ENCODE measurements at regions not wholly inside any gene's neighbourhood (a gene's known extent, or its start where the extent isn't known, plus 50 kb on each side); places are given as distances from the start of the nearest gene placed in this dataset.

DNA sequence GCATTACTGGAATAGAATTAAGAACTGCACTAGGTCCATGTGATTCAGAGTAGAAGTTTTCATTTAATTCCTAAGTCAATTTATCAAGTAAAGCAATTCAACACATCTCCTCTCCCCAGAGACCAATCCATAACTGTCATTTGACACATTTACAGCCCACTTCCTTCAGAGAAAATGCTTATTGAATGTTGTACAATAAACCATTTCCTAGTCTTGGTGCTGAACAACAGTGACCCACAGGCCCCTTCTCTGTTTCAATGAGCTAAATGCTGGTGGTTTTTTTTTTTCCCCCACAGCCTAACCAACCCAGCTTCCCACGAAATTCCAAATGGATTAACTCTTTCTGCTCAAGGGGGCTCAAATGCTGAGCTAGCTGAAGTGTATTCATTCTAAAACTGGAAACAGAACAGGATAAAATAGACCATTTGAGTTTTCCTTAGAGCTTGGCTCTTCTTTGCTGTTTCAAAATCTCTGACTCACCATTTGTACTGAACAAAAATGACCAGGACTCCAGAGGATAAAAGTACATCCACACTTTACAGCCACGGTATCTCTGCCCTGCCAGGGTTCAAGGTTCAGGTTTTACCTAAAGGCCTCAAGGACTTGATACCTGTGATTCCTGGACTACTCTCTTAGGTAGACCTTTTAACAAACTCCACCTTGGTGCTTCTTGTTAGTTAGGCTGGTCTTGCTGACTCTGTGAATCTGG, 62.3 kb downstream of the TMEM100 start:
- DNase-seq (ENCODE audit: extremely low read depth, low read depth), result no peak
- TF ChIP-seq, protein P1, sequence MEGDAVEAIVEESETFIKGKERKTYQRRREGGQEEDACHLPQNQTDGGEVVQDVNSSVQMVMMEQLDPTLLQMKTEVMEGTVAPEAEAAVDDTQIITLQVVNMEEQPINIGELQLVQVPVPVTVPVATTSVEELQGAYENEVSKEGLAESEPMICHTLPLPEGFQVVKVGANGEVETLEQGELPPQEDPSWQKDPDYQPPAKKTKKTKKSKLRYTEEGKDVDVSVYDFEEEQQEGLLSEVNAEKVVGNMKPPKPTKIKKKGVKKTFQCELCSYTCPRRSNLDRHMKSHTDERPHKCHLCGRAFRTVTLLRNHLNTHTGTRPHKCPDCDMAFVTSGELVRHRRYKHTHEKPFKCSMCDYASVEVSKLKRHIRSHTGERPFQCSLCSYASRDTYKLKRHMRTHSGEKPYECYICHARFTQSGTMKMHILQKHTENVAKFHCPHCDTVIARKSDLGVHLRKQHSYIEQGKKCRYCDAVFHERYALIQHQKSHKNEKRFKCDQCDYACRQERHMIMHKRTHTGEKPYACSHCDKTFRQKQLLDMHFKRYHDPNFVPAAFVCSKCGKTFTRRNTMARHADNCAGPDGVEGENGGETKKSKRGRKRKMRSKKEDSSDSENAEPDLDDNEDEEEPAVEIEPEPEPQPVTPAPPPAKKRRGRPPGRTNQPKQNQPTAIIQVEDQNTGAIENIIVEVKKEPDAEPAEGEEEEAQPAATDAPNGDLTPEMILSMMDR (IDR thresholded peaks at IDR 0.05; ENCODE audit: low read depth, low read length, missing control alignments), result no peak
- H3K4me3 ChIP-seq (replicated peaks; ENCODE audit: low read depth, low read length), result no peak overlapping the region

DNA sequence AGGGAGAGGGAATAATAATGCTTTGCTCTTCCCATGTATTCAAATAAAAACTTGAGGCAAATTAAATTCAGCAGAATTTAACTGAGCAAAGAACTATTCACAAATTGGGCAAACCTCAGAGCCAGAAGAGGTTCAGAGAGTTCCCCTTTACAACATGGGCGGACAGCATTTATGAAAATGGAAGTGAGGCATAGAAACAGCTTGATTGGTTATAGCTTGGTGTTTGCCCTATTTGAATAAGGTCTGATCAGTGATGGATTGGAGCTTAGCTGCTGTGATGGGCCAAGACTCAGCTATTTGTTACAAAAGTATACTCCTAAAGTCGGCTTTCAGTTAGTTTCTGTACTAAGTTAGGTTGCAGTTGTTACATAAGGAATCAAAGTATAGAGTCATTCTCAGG, 63.0 kb downstream of the TMEM100 start:
- no peak overlapping the region for H3K4me3 ChIP-seq (replicated peaks; ENCODE audit: low read depth, low read length)
- no peak for DNase-seq (ENCODE audit: extremely low read depth, low read depth)
- TF ChIP-seq, protein P1 (IDR thresholded peaks at IDR 0.05; ENCODE audit: low read depth, low read length, missing control alignments), result no peak

GRCh38 chr17:55655777-55656176, 66.9 kb downstream of the TMEM100 start:
- TF ChIP-seq, protein P1 (IDR thresholded peaks at IDR 0.05; ENCODE audit: low read depth, low read length, missing control alignments), result no peak
- no peak for DNase-seq (ENCODE audit: extremely low read depth, low read depth)
- no peak overlapping the region for H3K4me3 ChIP-seq (replicated peaks; ENCODE audit: low read depth, low read length)

GRCh38 chr17:55654821-55655220, 67.8 kb downstream of the TMEM100 start:
- no peak overlapping the region for H3K4me3 ChIP-seq (replicated peaks; ENCODE audit: low read depth, low read length)
- DNase-seq (ENCODE audit: extremely low read depth, low read depth), result no peak
- TF ChIP-seq, protein P1 (IDR thresholded peaks at IDR 0.05; ENCODE audit: low read depth, low read length, missing control alignments), result no peak

DNA sequence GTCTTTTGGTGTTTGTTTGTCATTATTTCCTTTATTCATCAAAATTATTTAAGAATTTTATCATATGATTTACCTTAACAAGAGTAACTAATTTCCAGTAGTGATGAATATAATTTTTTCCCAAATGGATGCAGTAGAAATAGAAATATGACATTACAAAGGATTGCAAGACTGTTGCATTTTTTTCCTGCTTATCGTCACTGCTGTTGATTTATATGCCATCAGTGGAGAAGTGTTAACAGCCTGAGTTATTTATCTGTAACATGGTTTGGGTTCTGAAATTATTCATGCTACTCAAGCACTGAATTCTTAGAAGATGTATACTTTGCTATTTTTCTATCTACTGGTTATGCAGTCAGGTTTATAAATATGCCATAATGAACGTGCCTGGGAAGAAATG, 68.6 kb downstream of the TMEM100 start:
- TF ChIP-seq, protein P1 (IDR thresholded peaks at IDR 0.05; ENCODE audit: low read depth, low read length, missing control alignments), result no peak
- no peak for DNase-seq (ENCODE audit: extremely low read depth, low read depth)

DNA sequence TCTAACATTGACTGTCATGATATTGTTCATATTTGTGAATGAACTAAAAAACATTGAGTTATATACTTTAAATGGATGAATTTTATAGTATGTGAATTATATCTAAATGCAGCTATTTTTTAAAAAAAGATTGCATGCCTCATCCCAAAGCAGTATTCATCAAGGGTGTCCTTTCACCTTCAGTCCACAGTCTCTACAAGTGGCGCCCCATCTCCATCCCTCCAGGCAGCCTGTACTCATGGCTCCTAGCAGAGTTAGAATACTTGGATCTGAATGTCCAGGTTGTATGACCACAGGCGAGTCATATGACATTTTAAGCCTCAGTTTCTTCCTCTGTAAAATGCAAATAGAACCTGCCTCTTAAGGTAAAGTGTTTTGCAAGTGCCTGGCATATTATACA, 69.8 kb downstream of the TMEM100 start:
- DNase-seq (ENCODE audit: extremely low read depth, low read depth), result no peak
- no peak overlapping the region for H3K4me3 ChIP-seq (replicated peaks; ENCODE audit: low read depth, low read length)
- TF ChIP-seq, protein P1 (IDR thresholded peaks at IDR 0.05; ENCODE audit: low read depth, low read length, missing control alignments), result no peak

More for the DNA sequence above, 68.6 kb downstream of the TMEM100 start:
- H3K4me3 ChIP-seq (replicated peaks; ENCODE audit: low read depth, low read length), result no peak overlapping the region

Measured in HFF-Myc (cell line).